Mammary epithelial cell (primary cell): ENCODE measurements at regions not wholly inside any gene's neighbourhood (a gene's known extent, or its start where the extent isn't known, plus 50 kb on each side); places are given as distances from the start of the nearest gene placed in this dataset.

Experiments used
- EZH2 ChIP-seq: IDR thresholded peaks from 2 replicates; pipeline ENCODE4 v1.6.1; 2012; ENCODE audit warnings: low read length, inconsistent platforms, borderline replicate concordance
- TF ChIP-seq, protein P1 (sequence below), 2 donors: IDR thresholded peaks in 1 of 2; conservative IDR thresholded peaks in 1 of 2; 2 replicates each; pipeline ENCODE4 v1.5.1; 2011 to 2012; ENCODE audit warnings: inconsistent platforms in 2 of 2, low read length in 2 of 2, mild to moderate bottlenecking in 2 of 2, control low read depth in 1 of 2, low read depth in 1 of 2; ENCODE audit not compliant: insufficient read depth in 1 of 2; ENCODE audit errors: extremely low read depth in 1 of 2

DNA sequence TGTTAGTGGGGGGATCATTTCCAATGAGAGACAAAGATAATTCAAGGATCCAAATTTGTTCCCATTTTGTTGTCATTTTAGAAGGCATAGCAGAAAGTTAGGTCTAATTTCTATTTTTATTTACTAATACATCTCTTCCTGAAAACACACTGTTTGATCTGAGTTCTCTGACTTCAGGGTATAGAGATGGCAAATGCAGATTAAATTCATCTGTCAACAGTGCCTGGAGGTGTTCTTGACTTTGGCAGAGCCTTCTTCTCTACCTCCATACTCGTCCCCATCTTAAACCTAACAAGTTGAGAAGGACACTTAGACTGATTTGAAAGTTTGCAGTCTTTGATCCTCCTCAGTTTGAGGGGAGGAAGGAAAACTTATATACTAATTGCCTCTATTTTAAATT is 308.2 kb downstream of the SOX2 start:
- TF ChIP-seq, protein P1, sequence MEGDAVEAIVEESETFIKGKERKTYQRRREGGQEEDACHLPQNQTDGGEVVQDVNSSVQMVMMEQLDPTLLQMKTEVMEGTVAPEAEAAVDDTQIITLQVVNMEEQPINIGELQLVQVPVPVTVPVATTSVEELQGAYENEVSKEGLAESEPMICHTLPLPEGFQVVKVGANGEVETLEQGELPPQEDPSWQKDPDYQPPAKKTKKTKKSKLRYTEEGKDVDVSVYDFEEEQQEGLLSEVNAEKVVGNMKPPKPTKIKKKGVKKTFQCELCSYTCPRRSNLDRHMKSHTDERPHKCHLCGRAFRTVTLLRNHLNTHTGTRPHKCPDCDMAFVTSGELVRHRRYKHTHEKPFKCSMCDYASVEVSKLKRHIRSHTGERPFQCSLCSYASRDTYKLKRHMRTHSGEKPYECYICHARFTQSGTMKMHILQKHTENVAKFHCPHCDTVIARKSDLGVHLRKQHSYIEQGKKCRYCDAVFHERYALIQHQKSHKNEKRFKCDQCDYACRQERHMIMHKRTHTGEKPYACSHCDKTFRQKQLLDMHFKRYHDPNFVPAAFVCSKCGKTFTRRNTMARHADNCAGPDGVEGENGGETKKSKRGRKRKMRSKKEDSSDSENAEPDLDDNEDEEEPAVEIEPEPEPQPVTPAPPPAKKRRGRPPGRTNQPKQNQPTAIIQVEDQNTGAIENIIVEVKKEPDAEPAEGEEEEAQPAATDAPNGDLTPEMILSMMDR (conservative IDR thresholded peaks at IDR 0.05 in 1 of 2, IDR thresholded peaks at IDR 0.05 in 1 of 2; ENCODE audit: extremely low read depth in 1 of 2, insufficient read depth in 1 of 2, low read depth in 1 of 2, low read length in 2 of 2), result no peak
- no peak for TF ChIP-seq EZH2
